HEK293T (cell line): ENCODE measurements at regions not wholly inside any gene's neighbourhood (a gene's known extent, or its start where the extent isn't known, plus 50 kb on each side); places are given as distances from the start of the nearest gene placed in this dataset.

ENCODE experiments used
- BHLHE40 ChIP-seq: fragments of 450-650 bp; IDR thresholded peaks from 2 replicates; pipeline ENCODE4 v1.6.1; 2016; ENCODE audit warnings: mild to moderate bottlenecking, moderate library complexity, borderline replicate concordance
- FOXK2 ChIP-seq: fragments of 450-650 bp; IDR thresholded peaks from 2 replicates; pipeline ENCODE4 v1.6.1; 2016; ENCODE audit warnings: mild to moderate bottlenecking
- FOXM1 ChIP-seq: fragments of 450-650 bp; IDR thresholded peaks from 2 replicates; pipeline ENCODE4 v1.6.1; 2017; ENCODE audit warnings: mild to moderate bottlenecking, borderline replicate concordance
- L3MBTL2 ChIP-seq: fragments of 450-650 bp; conservative IDR thresholded peaks from 2 replicates; pipeline ENCODE4 v1.6.1; 2016; ENCODE audit warnings: mild to moderate bottlenecking
- LEF1 ChIP-seq: fragments of 450-650 bp; IDR thresholded peaks from 2 replicates; pipeline ENCODE4 v1.6.1; 2017; ENCODE audit warnings: mild to moderate bottlenecking, borderline replicate concordance
- NFRKB ChIP-seq: fragments of 450-650 bp; IDR thresholded peaks from 2 replicates; pipeline ENCODE4 v1.6.1; 2016; ENCODE audit warnings: mild to moderate bottlenecking, moderate library complexity
- SP1 ChIP-seq: fragments of 450-650 bp; IDR thresholded peaks from 2 replicates; pipeline ENCODE4 v1.6.1; 2017
- SUZ12 ChIP-seq: fragments of 450-650 bp; IDR thresholded peaks from 2 replicates; pipeline ENCODE4 v1.6.1; 2016; ENCODE audit warnings: mild to moderate bottlenecking
- TARDBP ChIP-seq: fragments of 450-650 bp; IDR thresholded peaks from 2 replicates; pipeline ENCODE4 v1.6.1; 2016
- ZNF384 ChIP-seq: fragments of 450-650 bp; IDR thresholded peaks from 2 replicates; pipeline ENCODE4 v1.6.1; 2016

GRCh38 chr6:169975286-169975685 is 223.9 kb downstream of the ERMARD start:
- no peak for TF ChIP-seq BHLHE40
- TF ChIP-seq NFRKB = no peak
- TF ChIP-seq FOXM1 = no peak
- TF ChIP-seq SUZ12 = no peak
- TF ChIP-seq SP1 = no peak
- no peak for TF ChIP-seq L3MBTL2
- TF ChIP-seq TARDBP = no peak
- no peak for TF ChIP-seq FOXK2
- no peak for TF ChIP-seq ZNF384
- TF ChIP-seq LEF1 = no peak
